ENCODE measurements at regions not wholly inside any gene's neighbourhood (a gene's known extent, or its start where the extent isn't known, plus 50 kb on each side); places are given as distances from the start of the nearest gene placed in this dataset.

DNA sequence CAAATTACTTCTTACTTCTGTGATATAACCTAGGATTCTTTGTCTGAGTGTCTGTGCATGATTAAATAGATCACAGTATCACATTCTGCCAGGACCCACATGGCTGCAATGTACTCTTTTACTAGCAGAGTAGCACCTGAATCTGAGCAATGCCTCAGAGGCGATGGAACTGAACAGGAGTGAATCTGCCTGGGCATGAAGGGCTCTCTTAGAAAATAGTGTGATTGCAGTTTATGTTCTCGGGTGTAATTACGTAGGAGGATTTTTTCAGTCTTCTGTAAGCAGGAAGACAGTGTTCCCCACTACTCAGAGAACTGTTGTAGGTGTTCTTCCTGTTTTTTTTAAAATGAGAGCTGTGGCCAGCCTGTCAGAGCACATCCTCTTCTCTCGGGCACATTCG, 802.3 kb downstream of the NLGN4Y start:
- no peaks in the 10 kb centered on the region for H3K79me2 ChIP-seq (ENCODE audit: control insufficient read depth, insufficient read depth, low read length)

DNA sequence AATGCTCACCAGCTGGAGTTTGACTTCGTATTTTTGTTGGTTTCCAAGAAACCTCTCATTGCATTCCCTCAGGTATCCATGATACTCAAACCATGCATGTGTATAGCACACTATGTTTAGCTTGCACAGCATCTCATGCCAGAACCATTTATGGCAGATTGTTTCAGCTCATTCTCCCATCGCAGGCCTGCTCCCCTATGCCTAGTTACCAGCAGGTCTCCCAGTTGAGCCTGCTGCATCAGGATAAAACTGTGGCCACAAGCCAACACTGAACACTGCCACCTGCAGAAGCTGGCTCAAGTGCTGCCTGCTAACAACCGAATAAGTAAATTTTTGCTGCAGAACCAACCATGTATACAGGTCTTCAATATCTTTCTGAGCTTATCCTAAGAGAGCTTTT, 804.5 kb downstream of the NLGN4Y start:
- Histone ChIP-seq H3K23ac (ENCODE audit: low read length) (no peak overlapping the region), H2BK5ac (ENCODE audit: low read length) (no peak overlapping the region), H2AK5ac (ENCODE audit: low read length) (no peak overlapping the region), H3K27ac (ENCODE audit: low read depth, low read length) (no peak overlapping the region), H2BK120ac (ENCODE audit: low read depth, low read length) (no peak overlapping the region), H3K36me3 (ENCODE audit: control insufficient read depth, insufficient read depth, low read length) (no peaks in the 10 kb centered on the region), H2BK15ac (replicated peaks; ENCODE audit: low read depth) (no peak overlapping the region), H3K9ac (ENCODE audit: low read length) (no peak overlapping the region), H3K4me1 (ENCODE audit: control insufficient read depth, low read depth, low read length) (no peaks in the 10 kb centered on the region), H4K5ac (ENCODE audit: low read length) (no peak overlapping the region), H3K79me1 (ENCODE audit: low read length) (no peaks in the 10 kb centered on the region), H4K8ac (ENCODE audit: low read depth, low read length) (no peak overlapping the region), H3K18ac (ENCODE audit: low read length) (no peak overlapping the region), H3K4ac (ENCODE audit: low read depth, low read length) (no peak overlapping the region), H3K4me3 (ENCODE audit: low read length) (no peak overlapping the region), H3K79me2 (ENCODE audit: control insufficient read depth, insufficient read depth, low read length) (no peaks in the 10 kb centered on the region), H3K4me2 (ENCODE audit: low read length) (no peak overlapping the region), H3K27me3 (ENCODE audit: insufficient read depth, low read length, poor library complexity) (no peaks in the 10 kb centered on the region), H3K56ac (ENCODE audit: low read length) (no peak overlapping the region)
- no peak for DNase-seq
- WGBS (ENCODE audit: extremely low coverage, insufficient coverage, low lambda C conversion rate), result no CpG with 5 or more reads among the region's 3 CpGs

More for the DNA sequence above, 802.3 kb downstream of the NLGN4Y start:
- no peak overlapping the region for H2BK120ac ChIP-seq (ENCODE audit: low read depth, low read length)
- no peak overlapping the region for H2AK5ac ChIP-seq (ENCODE audit: low read length)
- no CpG with 5 or more reads among the region's 5 CpGs for WGBS (ENCODE audit: extremely low coverage, insufficient coverage, low lambda C conversion rate)
- no peaks in the 10 kb centered on the region for H3K36me3 ChIP-seq (ENCODE audit: control insufficient read depth, insufficient read depth, low read length)
- H2BK15ac ChIP-seq (replicated peaks; ENCODE audit: low read depth), result no peak overlapping the region
- no peak overlapping the region for H3K27ac ChIP-seq (ENCODE audit: low read depth, low read length)
- no peaks in the 10 kb centered on the region for H3K4me1 ChIP-seq (ENCODE audit: control insufficient read depth, low read depth, low read length)
- no peak overlapping the region for H4K5ac ChIP-seq (ENCODE audit: low read length)
- H3K4me3 ChIP-seq (ENCODE audit: low read length), result no peak overlapping the region
- no peaks in the 10 kb centered on the region for H3K79me1 ChIP-seq (ENCODE audit: low read length)
- H3K4ac ChIP-seq (ENCODE audit: low read depth, low read length), result no peak overlapping the region
- H3K23ac ChIP-seq (ENCODE audit: low read length), result no peak overlapping the region
- DNase-seq, result no peak
- H2BK5ac ChIP-seq (ENCODE audit: low read length), result no peak overlapping the region
- no peak overlapping the region for H3K9ac ChIP-seq (ENCODE audit: low read length)
- no peak overlapping the region for H3K18ac ChIP-seq (ENCODE audit: low read length)
- H3K56ac ChIP-seq (ENCODE audit: low read length), result no peak overlapping the region
- no peaks in the 10 kb centered on the region for H3K27me3 ChIP-seq (ENCODE audit: insufficient read depth, low read length, poor library complexity)
- no peak overlapping the region for H4K8ac ChIP-seq (ENCODE audit: low read depth, low read length)
- no peak overlapping the region for H3K4me2 ChIP-seq (ENCODE audit: low read length)

DNA sequence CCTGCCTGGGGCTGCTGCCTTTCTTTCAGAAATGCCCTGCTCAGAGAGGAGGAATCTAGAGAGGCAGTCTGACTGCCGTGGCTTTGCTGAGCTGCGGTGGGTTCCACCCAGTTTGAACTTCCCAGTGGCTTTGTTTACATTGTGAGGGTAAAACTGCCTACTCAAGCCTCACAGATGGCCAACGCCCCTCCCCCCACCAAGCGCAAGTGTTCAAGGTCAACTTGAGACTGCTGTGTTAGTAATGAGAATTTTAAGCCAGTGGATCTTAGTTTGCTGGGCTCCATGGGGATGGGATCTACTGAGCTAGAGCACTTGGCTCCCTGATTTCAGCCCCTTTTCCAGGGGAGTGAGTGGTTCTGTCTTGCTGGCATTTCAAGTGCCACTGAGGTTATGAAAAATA, 819.2 kb downstream of the NLGN4Y start:
- no peak for DNase-seq
- no peak overlapping the region for H3K27ac ChIP-seq (ENCODE audit: low read depth, low read length)
- WGBS (ENCODE audit: extremely low coverage, insufficient coverage, low lambda C conversion rate), result no CpG with 5 or more reads among the region's 4 CpGs

DNA sequence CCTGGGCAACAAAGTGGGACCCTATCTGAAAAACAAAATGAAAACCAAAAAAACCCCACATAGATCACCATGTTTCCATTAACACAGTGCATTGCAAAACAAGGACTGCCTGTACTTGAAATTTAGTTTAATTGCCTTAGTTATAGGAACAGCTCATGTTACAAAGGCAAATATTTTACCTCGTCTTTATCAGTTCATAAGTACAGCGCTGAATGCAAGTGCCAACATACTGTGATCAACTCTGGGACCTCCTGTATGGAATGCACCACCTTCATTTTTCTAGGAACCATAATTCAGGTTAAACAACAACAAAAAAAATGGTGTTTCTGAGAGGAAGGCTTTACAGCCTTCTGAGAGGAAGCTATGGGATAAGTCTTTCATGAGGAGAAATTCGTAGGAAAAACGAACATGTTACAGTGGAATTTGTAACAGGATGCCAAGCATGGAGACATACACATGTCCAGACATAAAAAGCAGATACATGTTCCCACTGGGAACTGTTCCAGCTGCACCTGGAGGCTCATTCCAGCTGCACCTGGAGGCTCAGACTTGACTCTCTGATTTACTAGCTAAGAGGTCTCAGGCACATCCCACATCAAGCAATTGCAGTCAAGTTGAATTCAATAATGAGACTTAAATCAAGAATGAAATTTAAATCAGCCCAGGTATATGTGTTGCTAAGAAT, 821.3 kb downstream of the NLGN4Y start:
- WGBS (ENCODE audit: extremely low coverage, insufficient coverage, low lambda C conversion rate), result no CpG with 5 or more reads among the region's 4 CpGs
- Histone ChIP-seq H3K79me1 (ENCODE audit: low read length) (no peaks in the 10 kb centered on the region), H4K8ac (ENCODE audit: low read depth, low read length) (no peak overlapping the region), H3K27me3 (ENCODE audit: insufficient read depth, low read length, poor library complexity) (no peaks in the 10 kb centered on the region), H3K79me2 (ENCODE audit: control insufficient read depth, insufficient read depth, low read length) (no peaks in the 10 kb centered on the region), H2BK5ac (ENCODE audit: low read length) (no peak overlapping the region), H3K4me1 (ENCODE audit: control insufficient read depth, low read depth, low read length) (no peaks in the 10 kb centered on the region), H2BK15ac (replicated peaks; ENCODE audit: low read depth) (no peak overlapping the region), H4K5ac (ENCODE audit: low read length) (no peak overlapping the region), H2AK5ac (ENCODE audit: low read length) (no peak overlapping the region), H3K56ac (ENCODE audit: low read length) (no peak overlapping the region), H3K4me2 (ENCODE audit: low read length) (no peak overlapping the region), H3K27ac (ENCODE audit: low read depth, low read length) (no peak overlapping the region), H3K9ac (ENCODE audit: low read length) (no peak overlapping the region), H3K4ac (ENCODE audit: low read depth, low read length) (no peak overlapping the region), H2BK120ac (ENCODE audit: low read depth, low read length) (no peak overlapping the region), H3K36me3 (ENCODE audit: control insufficient read depth, insufficient read depth, low read length) (no peaks in the 10 kb centered on the region), H3K18ac (ENCODE audit: low read length) (no peak overlapping the region), H3K4me3 (ENCODE audit: low read length) (no peak overlapping the region), H3K23ac (ENCODE audit: low read length) (no peak overlapping the region)
- no peak for DNase-seq

More for the DNA sequence above, 819.2 kb downstream of the NLGN4Y start:
- no peak overlapping the region for H3K4ac ChIP-seq (ENCODE audit: low read depth, low read length)
- H3K4me2 ChIP-seq (ENCODE audit: low read length), result no peak overlapping the region
- H3K18ac ChIP-seq (ENCODE audit: low read length), result no peak overlapping the region
- no peak overlapping the region for H2AK5ac ChIP-seq (ENCODE audit: low read length)
- H4K5ac ChIP-seq (ENCODE audit: low read length), result no peak overlapping the region
- no peaks in the 10 kb centered on the region for H3K79me2 ChIP-seq (ENCODE audit: control insufficient read depth, insufficient read depth, low read length)
- H3K4me3 ChIP-seq (ENCODE audit: low read length), result no peak overlapping the region
- H3K27me3 ChIP-seq (ENCODE audit: insufficient read depth, low read length, poor library complexity), result no peaks in the 10 kb centered on the region
- no peaks in the 10 kb centered on the region for H3K36me3 ChIP-seq (ENCODE audit: control insufficient read depth, insufficient read depth, low read length)
- no peak overlapping the region for H3K23ac ChIP-seq (ENCODE audit: low read length)
- H3K56ac ChIP-seq (ENCODE audit: low read length), result no peak overlapping the region
- H3K79me1 ChIP-seq (ENCODE audit: low read length), result no peaks in the 10 kb centered on the region
- no peak overlapping the region for H2BK15ac ChIP-seq (replicated peaks; ENCODE audit: low read depth)
- H3K9ac ChIP-seq (ENCODE audit: low read length), result no peak overlapping the region
- no peaks in the 10 kb centered on the region for H3K4me1 ChIP-seq (ENCODE audit: control insufficient read depth, low read depth, low read length)
- no peak overlapping the region for H2BK120ac ChIP-seq (ENCODE audit: low read depth, low read length)
- no peak overlapping the region for H4K8ac ChIP-seq (ENCODE audit: low read depth, low read length)
- H2BK5ac ChIP-seq (ENCODE audit: low read length), result no peak overlapping the region

DNA sequence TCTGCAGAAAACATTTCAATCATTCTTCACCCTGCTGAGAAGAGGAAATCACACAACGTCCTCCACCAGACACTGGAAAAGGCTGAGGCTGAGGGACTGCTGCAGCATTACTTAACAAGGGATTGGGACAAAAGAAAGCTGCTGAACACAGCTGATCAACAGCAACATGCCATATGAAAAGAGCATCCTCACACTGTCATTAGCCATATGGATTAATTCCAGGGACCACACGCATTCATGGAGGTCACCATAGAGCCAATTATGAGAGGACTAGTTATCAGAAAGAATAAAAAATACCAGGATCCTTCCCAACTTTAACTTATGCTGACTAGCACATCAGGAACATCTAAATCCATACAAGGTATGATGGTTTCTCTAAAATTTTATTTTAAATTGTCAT, 825.0 kb downstream of the NLGN4Y start:
- Histone ChIP-seq H2BK15ac (replicated peaks; ENCODE audit: low read depth) (no peak overlapping the region), H3K27me3 (ENCODE audit: insufficient read depth, low read length, poor library complexity) (no peaks in the 10 kb centered on the region), H3K18ac (ENCODE audit: low read length) (no peak overlapping the region), H2BK5ac (ENCODE audit: low read length) (no peak overlapping the region), H3K4ac (ENCODE audit: low read depth, low read length) (no peak overlapping the region), H3K4me2 (ENCODE audit: low read length) (no peak overlapping the region), H3K23ac (ENCODE audit: low read length) (no peak overlapping the region), H3K4me3 (ENCODE audit: low read length) (no peak overlapping the region), H3K27ac (ENCODE audit: low read depth, low read length) (no peak overlapping the region), H3K36me3 (ENCODE audit: control insufficient read depth, insufficient read depth, low read length) (no peaks in the 10 kb centered on the region), H3K56ac (ENCODE audit: low read length) (no peak overlapping the region), H3K4me1 (ENCODE audit: control insufficient read depth, low read depth, low read length) (no peaks in the 10 kb centered on the region), H4K8ac (ENCODE audit: low read depth, low read length) (no peak overlapping the region), H3K79me2 (ENCODE audit: control insufficient read depth, insufficient read depth, low read length) (no peaks in the 10 kb centered on the region), H3K9ac (ENCODE audit: low read length) (no peak overlapping the region), H4K5ac (ENCODE audit: low read length) (no peak overlapping the region), H3K79me1 (ENCODE audit: low read length) (no peaks in the 10 kb centered on the region), H2AK5ac (ENCODE audit: low read length) (no peak overlapping the region), H2BK120ac (ENCODE audit: low read depth, low read length) (no peak overlapping the region)
- no CpG with 5 or more reads among the region's 2 CpGs for WGBS (ENCODE audit: extremely low coverage, insufficient coverage, low lambda C conversion rate)
- DNase-seq, result no peak

DNA sequence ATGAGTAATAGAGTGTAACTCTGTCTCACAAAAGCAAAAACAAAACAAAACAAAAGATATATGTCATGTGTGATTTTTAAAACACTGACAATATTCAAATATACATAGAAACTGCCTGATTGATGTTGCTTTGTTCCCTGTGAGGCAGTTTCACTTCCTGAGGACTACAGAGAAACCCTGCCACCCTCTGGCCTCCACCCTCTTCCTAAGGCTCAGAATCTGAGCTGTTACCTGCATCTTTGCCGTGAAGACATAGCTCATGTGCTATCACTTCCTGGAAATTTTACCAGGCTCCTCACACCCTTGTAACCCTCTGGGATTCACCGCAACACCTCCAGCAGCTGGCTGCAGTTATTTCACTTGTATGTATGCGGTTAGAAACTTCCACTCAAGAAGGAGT, 831.0 kb downstream of the NLGN4Y start:
- Histone ChIP-seq H3K27me3 (ENCODE audit: insufficient read depth, low read length, poor library complexity) (no peaks in the 10 kb centered on the region), H3K36me3 (ENCODE audit: control insufficient read depth, insufficient read depth, low read length) (no peaks in the 10 kb centered on the region), H2AK5ac (ENCODE audit: low read length) (no peak overlapping the region), H3K4me2 (ENCODE audit: low read length) (no peak overlapping the region), H3K23ac (ENCODE audit: low read length) (no peak overlapping the region), H3K4ac (ENCODE audit: low read depth, low read length) (no peak overlapping the region), H3K79me2 (ENCODE audit: control insufficient read depth, insufficient read depth, low read length) (no peaks in the 10 kb centered on the region), H2BK5ac (ENCODE audit: low read length) (no peak overlapping the region), H4K8ac (ENCODE audit: low read depth, low read length) (no peak overlapping the region), H2BK15ac (replicated peaks; ENCODE audit: low read depth) (no peak overlapping the region), H3K4me1 (ENCODE audit: control insufficient read depth, low read depth, low read length) (no peaks in the 10 kb centered on the region), H3K18ac (ENCODE audit: low read length) (no peak overlapping the region), H3K79me1 (ENCODE audit: low read length) (no peaks in the 10 kb centered on the region), H3K56ac (ENCODE audit: low read length) (no peak overlapping the region), H4K5ac (ENCODE audit: low read length) (no peak overlapping the region), H3K4me3 (ENCODE audit: low read length) (no peak overlapping the region), H3K27ac (ENCODE audit: low read depth, low read length) (no peak overlapping the region), H3K9ac (ENCODE audit: low read length) (no peak overlapping the region), H2BK120ac (ENCODE audit: low read depth, low read length) (no peak overlapping the region)
- no CpG with 5 or more reads among the region's 3 CpGs for WGBS (ENCODE audit: extremely low coverage, insufficient coverage, low lambda C conversion rate)
- DNase-seq, result no peak

Measured in mesendoderm (in vitro differentiated cells).